Nephron (organoid): ENCODE measurements at regions not wholly inside any gene's neighbourhood (a gene's known extent, or its start where the extent isn't known, plus 50 kb on each side); places are given as distances from the start of the nearest gene placed in this dataset.
"Not testable (repeated sequence)": the region's sequence is repeated elsewhere in the genome, so short reads cannot be mapped to it uniquely, and the experiment has no call there.

ENCODE experiments used
- H3K27ac Mint-ChIP-seq, 3 experiments: 2 replicates each; pipeline ENCODE4 v1.8.0; 2020; ENCODE audit warnings: mixed read lengths in 3 of 3, mild to moderate bottlenecking in 2 of 3, moderate library complexity in 1 of 3
- H3K27me3 Mint-ChIP-seq: 2 replicates; pipeline ENCODE4 v1.8.0; 2021; ENCODE audit warnings: low read depth, mild to moderate bottlenecking, moderate library complexity, mixed read lengths
- H3K36me3 Mint-ChIP-seq: 2 replicates; pipeline ENCODE4 v1.8.0; 2020; ENCODE audit warnings: low read depth, mixed read lengths
- H3K4me1 Mint-ChIP-seq: 2 replicates; pipeline ENCODE4 v1.8.0; 2020; ENCODE audit warnings: mixed read lengths
- H3K4me3 Mint-ChIP-seq, 3 experiments: 2 replicates each; pipeline ENCODE4 v1.8.0; 2020; ENCODE audit warnings: mild to moderate bottlenecking in 3 of 3, mixed read lengths in 3 of 3, moderate library complexity in 2 of 3
- H3K9me3 Mint-ChIP-seq: 2 replicates; pipeline ENCODE4 v1.8.0; 2020; ENCODE audit warnings: mixed read lengths
- TF ChIP-seq, protein P1 (sequence below), 3 experiments: fragments of 200-600 bp; sonication (generic); IDR thresholded peaks; one replicate each; pipeline ENCODE4 v1.5.0; 2021; ENCODE audit warnings: antibody characterized with exemption in 3 of 3; ENCODE audit not compliant: unreplicated experiment in 3 of 3

DNA sequence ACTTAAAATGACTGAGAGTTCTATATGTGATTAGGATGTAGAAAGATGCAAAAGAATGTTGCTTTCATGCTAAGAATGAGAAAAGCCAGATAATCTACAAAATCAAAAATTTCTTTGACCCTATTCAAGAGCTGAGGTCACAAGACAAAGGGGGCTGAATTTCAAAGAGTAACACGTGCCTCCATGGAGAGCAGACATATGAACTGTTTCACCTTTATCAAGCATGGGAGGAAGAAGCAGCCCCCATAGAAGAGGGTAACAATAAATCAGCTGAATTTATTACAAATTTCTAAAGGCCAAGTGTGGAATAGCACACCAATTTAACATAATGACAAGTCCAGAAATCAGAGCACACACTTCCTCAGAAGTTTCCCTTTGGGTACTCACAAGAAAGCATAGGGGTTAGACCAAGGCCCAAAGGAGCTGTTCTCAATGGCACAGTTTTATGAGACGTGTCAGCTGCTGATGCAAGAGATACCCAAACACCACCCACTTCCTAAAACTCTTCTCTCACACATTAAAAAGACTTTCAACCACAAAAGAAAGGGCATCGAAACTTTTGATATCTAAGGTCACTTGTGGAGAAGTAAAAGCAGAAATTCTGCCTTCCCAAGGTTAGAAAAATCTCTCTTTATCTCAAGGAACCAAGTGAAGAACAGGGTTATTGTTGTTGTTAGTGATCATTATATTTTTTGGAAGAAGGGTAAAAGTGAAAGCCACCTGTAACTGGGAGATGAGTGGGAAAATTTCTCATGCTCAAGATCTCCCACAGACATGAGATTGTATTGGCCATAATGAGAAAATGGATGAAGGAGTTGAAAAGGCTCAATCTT is 950.1 kb downstream of the TRIB2 start:
- H3K27ac Mint-ChIP-seq: no peak overlapping the region
- H3K9me3 Mint-ChIP-seq: peaks cover 3% of the 10 kb centered on the region
- no peaks in the 10 kb centered on the region for H3K27me3 Mint-ChIP-seq
- no peaks in the 10 kb centered on the region for H3K36me3 Mint-ChIP-seq
- no peaks in the 10 kb centered on the region for H3K4me1 Mint-ChIP-seq
- TF ChIP-seq, protein P1, sequence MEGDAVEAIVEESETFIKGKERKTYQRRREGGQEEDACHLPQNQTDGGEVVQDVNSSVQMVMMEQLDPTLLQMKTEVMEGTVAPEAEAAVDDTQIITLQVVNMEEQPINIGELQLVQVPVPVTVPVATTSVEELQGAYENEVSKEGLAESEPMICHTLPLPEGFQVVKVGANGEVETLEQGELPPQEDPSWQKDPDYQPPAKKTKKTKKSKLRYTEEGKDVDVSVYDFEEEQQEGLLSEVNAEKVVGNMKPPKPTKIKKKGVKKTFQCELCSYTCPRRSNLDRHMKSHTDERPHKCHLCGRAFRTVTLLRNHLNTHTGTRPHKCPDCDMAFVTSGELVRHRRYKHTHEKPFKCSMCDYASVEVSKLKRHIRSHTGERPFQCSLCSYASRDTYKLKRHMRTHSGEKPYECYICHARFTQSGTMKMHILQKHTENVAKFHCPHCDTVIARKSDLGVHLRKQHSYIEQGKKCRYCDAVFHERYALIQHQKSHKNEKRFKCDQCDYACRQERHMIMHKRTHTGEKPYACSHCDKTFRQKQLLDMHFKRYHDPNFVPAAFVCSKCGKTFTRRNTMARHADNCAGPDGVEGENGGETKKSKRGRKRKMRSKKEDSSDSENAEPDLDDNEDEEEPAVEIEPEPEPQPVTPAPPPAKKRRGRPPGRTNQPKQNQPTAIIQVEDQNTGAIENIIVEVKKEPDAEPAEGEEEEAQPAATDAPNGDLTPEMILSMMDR (IDR thresholded peaks at IDR 0.05; ENCODE audit: unreplicated experiment in 3 of 3): no peak
- no peak overlapping the region for H3K4me3 Mint-ChIP-seq

DNA sequence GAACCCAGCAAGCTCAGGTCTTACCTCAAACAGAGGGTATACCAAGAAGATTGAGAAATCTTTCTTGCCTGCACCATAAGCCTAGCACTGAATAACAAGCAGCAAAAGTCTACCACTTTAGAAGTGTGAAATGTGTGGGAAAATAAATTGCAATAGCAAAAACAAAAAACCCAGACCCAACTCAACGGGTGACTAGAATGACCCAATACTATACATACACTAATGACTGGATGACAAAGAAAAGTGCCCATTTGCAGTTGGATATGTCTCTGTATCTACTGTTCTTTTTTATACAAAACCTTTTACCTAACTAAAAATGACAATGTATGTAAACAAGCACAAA is 950.6 kb downstream of the TRIB2 start:
- no peak overlapping the region for H3K4me3 Mint-ChIP-seq
- peaks cover 3% of the 10 kb centered on the region for H3K9me3 Mint-ChIP-seq
- no peaks in the 10 kb centered on the region for H3K4me1 Mint-ChIP-seq
- no peaks in the 10 kb centered on the region for H3K36me3 Mint-ChIP-seq
- TF ChIP-seq, protein P1 (IDR thresholded peaks at IDR 0.05; ENCODE audit: unreplicated experiment in 3 of 3): no peak
- no peaks in the 10 kb centered on the region for H3K27me3 Mint-ChIP-seq
- no peak overlapping the region for H3K27ac Mint-ChIP-seq

DNA sequence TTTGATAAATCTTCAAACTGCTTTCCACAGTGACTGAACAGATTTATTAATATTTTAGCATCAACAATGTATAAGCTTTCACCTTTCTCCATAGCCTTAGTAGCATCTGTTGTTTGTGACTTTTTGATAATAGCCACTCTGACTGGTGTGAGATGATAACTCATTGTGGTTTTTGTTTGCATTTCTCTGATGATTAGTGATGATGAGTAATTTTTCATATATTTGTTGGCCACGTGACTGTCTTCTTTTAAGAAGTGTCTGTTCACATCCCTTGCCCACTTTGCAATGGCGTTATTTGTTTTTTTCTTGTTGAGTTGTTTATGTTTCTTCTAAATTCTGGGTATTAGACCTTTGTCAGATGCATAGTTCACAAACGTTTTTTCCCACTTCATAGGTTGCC is 952.9 kb downstream of the TRIB2 start:
- no peaks in the 10 kb centered on the region for H3K4me1 Mint-ChIP-seq
- H3K27me3 Mint-ChIP-seq: no peaks in the 10 kb centered on the region
- TF ChIP-seq, protein P1 (IDR thresholded peaks at IDR 0.05; ENCODE audit: unreplicated experiment in 3 of 3): no peak
- no peaks in the 10 kb centered on the region for H3K36me3 Mint-ChIP-seq
- no peak overlapping the region for H3K4me3 Mint-ChIP-seq
- H3K9me3 Mint-ChIP-seq: no peaks in the 10 kb centered on the region
- H3K27ac Mint-ChIP-seq: no peak overlapping the region

DNA sequence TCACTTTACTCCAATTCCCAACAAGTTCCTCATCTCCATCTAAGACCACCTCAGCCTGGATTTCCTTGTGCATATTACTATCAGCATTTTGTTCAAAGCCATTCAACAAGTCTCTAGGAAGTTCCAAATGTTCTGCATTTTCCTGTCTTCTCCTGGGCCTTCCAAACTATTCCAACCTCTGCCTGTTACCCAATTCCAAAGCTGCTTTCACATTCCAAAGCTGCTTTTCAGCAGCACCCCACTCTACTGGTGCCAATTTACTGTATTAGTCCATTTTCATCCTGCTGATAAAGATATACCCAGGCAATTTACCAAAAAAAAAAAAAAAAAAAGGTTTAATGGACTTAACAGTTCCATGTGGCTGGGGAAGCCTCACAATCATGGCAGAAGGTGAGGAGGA is 957.1 kb downstream of the TRIB2 start:
- not testable (repeated sequence) for H3K4me3 Mint-ChIP-seq, H3K9me3 Mint-ChIP-seq, H3K27me3 Mint-ChIP-seq, H3K4me1 Mint-ChIP-seq, H3K36me3 Mint-ChIP-seq, H3K27ac Mint-ChIP-seq

DNA sequence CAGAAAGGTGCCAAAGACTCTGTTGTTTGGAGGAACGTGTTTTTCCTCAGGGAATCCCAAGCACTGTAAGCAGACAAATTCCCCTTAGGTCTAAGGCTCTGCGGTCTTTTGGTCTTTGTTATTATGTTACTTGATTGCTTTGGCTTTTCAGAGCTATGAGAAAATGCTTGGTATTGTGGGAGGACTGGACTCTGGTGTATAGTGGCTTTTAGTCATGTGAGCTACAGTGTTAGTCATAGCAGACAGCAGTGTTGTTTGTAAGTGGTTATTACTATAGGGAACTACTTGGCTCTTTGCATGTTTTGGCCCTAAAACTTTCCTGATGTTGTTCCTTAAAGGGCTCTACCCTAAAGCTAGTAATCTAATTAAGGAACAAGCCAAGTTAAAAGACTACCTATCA is 956.2 kb upstream of the LRATD1 start:
- H3K9me3 Mint-ChIP-seq: no peaks in the 10 kb centered on the region

DNA sequence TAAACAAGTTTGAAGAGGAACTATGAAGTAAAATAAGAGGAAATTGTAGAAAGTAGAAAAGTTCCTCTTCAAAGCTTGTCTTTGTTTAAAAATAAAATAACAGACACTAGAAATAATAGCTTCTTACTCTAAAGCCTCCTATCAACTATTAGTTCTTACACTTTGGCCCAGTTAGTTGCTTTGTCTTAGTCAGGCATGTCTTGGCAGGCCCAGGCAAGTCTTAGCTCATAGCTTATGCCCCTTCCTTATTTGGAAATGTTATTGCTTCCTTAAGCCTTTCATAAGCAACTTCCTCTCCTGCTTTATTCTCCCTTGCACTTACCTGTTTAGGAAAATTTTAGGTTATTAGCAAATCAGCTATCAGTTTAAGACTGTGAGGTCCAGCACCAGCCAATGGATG is 950.6 kb upstream of the LRATD1 start:
- no peak overlapping the region for H3K4me3 Mint-ChIP-seq
- no peaks in the 10 kb centered on the region for H3K27me3 Mint-ChIP-seq
- H3K27ac Mint-ChIP-seq: no peak overlapping the region
- TF ChIP-seq, protein P1 (IDR thresholded peaks at IDR 0.05; ENCODE audit: unreplicated experiment in 3 of 3): no peak
- no peaks in the 10 kb centered on the region for H3K4me1 Mint-ChIP-seq
- peaks cover 23% of the 10 kb centered on the region for H3K9me3 Mint-ChIP-seq
- H3K36me3 Mint-ChIP-seq: peaks cover 4% of the 10 kb centered on the region

More for the DNA sequence above, 956.2 kb upstream of the LRATD1 start:
- Mint-ChIP-seq H3K4me1 (no peaks in the 10 kb centered on the region), H3K27me3 (no peaks in the 10 kb centered on the region), H3K4me3 (no peak overlapping the region), H3K27ac (peak overlapping the region in 2 of 3 experiments; percentile 17 to 55), H3K36me3 (no peaks in the 10 kb centered on the region)
- TF ChIP-seq, protein P1 (IDR thresholded peaks at IDR 0.05; ENCODE audit: unreplicated experiment in 3 of 3): no peak
